GM19468 (cell line): ENCODE measurements at regions not wholly inside any gene's neighbourhood (a gene's known extent, or its start where the extent isn't known, plus 50 kb on each side); places are given as distances from the start of the nearest gene placed in this dataset.
"Not testable (repeated sequence)": the region's sequence is repeated elsewhere in the genome, so short reads cannot be mapped to it uniquely, and the experiment has no call there.

Source experiments
- ATAC-seq: cut with Tn5 transposase; IDR thresholded peaks from one replicate; pipeline ENCODE4 v1.9.1; 2021; ENCODE audit warnings: mild to moderate bottlenecking, moderate library complexity, moderate number of reproducible peaks; ENCODE audit not compliant: unreplicated experiment; ENCODE audit errors: extremely low read depth

- no peak for ATAC-seq
These were observed 313.5 kb downstream of the FOXO1 start for GRCh38 chr13:40352802-40353562.

GRCh38 chr13:40355126-40355724, 311.2 kb downstream of the FOXO1 start:
- ATAC-seq: no peak

GRCh38 chr13:40356011-40356410, 310.4 kb downstream of the FOXO1 start:
- no peak for ATAC-seq

- not testable (repeated sequence) for ATAC-seq
These were observed 310.0 kb downstream of the FOXO1 start for GRCh38 chr13:40356458-40356857.

GRCh38 chr13:40362502-40362901, 303.9 kb downstream of the FOXO1 start:
- no peak for ATAC-seq

- no peak for ATAC-seq
These were observed 302.8 kb downstream of the FOXO1 start for GRCh38 chr13:40363653-40364052.

- ATAC-seq: no peak
These were observed 300.3 kb downstream of the FOXO1 start for GRCh38 chr13:40366119-40366518.

- ATAC-seq: no peak
These were observed 298.1 kb downstream of the FOXO1 start for GRCh38 chr13:40368127-40368891.

GRCh38 chr13:40370661-40371060, 295.8 kb downstream of the FOXO1 start:
- ATAC-seq: no peak

- no peak for ATAC-seq
These were observed 294.8 kb downstream of the FOXO1 start for GRCh38 chr13:40371531-40372125.

GRCh38 chr13:40373608-40374007, 292.8 kb downstream of the FOXO1 start:
- ATAC-seq: not testable (repeated sequence)

- no peak for ATAC-seq
These were observed 290.8 kb downstream of the FOXO1 start for GRCh38 chr13:40375489-40376171.

GRCh38 chr13:40376296-40376849, 290.1 kb downstream of the FOXO1 start:
- no peak for ATAC-seq

- ATAC-seq: no peak
These were observed 289.4 kb downstream of the FOXO1 start for GRCh38 chr13:40376867-40377535.

GRCh38 chr13:40377783-40378182, 288.7 kb downstream of the FOXO1 start:
- ATAC-seq: no peak

GRCh38 chr13:40379196-40379595, 287.2 kb downstream of the FOXO1 start:
- ATAC-seq: no peak

- ATAC-seq: no peak
These were observed 286.5 kb downstream of the FOXO1 start for GRCh38 chr13:40379794-40380578.

GRCh38 chr13:40381935-40382764, 284.3 kb downstream of the FOXO1 start:
- ATAC-seq: no peak
